NCI-H69 (cell line): ENCODE measurements at regions not wholly inside any gene's neighbourhood (a gene's known extent, or its start where the extent isn't known, plus 50 kb on each side); places are given as distances from the start of the nearest gene placed in this dataset.

Experiments used
- DNase-seq: peaks from one replicate; lab custom pipeline; 2025; lab: John Stamatoyannopoulos, UW

DNA sequence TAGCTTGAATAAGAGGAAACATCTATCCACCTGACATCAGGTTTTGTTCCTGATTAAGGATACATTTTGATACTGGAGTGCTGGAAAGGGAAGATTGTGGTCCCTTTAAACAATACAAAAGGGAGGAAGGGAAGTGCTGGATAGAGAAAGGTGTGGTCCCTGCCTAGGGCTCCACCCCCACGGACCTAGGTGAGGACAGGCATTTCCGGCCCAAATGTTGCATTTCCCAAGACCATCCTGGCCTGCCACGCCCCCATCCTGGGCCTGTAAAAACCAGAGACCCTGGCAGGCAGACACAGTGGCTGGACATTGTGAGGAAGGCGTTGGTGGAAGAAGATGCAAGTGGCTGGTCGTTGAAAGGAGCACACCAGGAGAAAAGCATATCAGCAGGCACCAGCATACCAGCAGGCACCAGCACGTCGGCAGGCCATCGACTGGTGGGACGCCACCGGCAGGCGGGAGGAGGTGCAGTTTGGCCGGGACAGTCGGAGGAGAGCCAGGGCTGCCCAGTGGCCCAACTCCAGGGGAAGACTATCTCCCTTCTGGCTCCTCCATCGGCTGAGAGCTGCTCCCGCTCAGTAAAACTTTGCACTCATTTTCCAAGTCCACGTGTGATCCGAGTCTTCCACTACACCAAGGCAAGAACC lies 53.2 kb upstream of the AMN1 start:
- no peak for DNase-seq

DNA sequence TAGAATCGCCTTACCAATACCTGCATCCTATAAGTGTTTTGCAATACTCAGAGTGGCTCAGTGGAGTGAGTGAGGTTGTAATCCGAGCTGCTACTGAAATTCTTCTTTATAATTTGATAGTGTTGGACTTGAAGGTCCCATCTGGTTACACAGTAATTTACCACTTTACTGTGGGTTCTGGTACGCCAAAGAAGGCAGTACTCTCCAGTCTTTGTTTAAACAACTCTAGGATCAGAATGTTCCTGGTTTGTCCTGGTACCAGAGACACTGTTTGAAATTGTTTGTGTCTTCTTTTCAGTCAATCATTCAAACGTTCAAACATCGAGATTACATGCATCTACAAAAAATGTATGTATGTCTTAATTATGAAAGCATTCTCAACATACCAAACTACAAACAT lies 51.3 kb upstream of the AMN1 start:
- peak; percentile 79 for DNase-seq

DNA sequence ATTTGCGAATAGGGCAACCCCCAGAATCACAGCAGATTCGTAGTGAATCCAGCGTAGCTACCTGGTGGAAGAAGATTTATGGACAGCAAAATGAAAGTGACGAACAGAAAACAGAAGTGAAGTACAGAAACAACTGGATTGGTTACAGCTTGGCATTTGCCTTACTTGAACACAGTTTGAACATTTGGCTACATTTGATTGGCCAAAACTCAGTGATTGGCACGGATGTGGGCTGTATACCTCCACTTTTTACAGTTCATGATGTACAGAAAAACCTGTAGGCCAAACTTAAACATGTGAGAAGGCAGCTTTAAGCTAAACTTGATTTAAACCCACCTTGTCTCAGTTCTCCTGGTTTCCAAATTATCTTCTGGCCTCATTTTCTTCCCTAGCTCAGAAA lies 49.9 kb upstream of the AMN1 start:
- no peak for DNase-seq
